GM23338 (cell line): ENCODE measurements at regions not wholly inside any gene's neighbourhood (a gene's known extent, or its start where the extent isn't known, plus 50 kb on each side); places are given as distances from the start of the nearest gene placed in this dataset.

Experiments used
- ATAC-seq: fragments of 200-7000 bp; cut with Tn5 transposase; 3 replicates; pipeline ENCODE4 v1.9.1; 2020
- DNase-seq: peaks from one replicate; pipeline ENCODE4 v3.0.0-alpha.2; 2015; ENCODE audit warnings: low spot score
- H2AFZ ChIP-seq: fragments of 200-600 bp; sonication (generic); 2 replicates; pipeline ENCODE4 v1.8.0; 2016; ENCODE audit warnings: antibody characterized with exemption, mild to moderate bottlenecking, moderate library complexity
- H3F3A ChIP-seq: fragments of 200-600 bp; sonication (generic); replicated peaks from 2 replicates; pipeline ENCODE4 v1.8.0; 2017; ENCODE audit warnings: antibody characterized with exemption, mixed run types, low read depth
- H3K27ac ChIP-seq: fragments of 200-600 bp; sonication (generic); 2 replicates; pipeline ENCODE4 v1.6.1; 2016; ENCODE audit warnings: low read depth
- H3K27me3 ChIP-seq: fragments of 200-600 bp; sonication (generic); 2 replicates; pipeline ENCODE4 v1.8.0; 2016; ENCODE audit warnings: mild to moderate bottlenecking, mixed run types, moderate library complexity; ENCODE audit not compliant: insufficient read depth
- H3K36me3 ChIP-seq: fragments of 200-600 bp; sonication (generic); 2 replicates; pipeline ENCODE4 v1.8.0; 2016; ENCODE audit warnings: mild to moderate bottlenecking; ENCODE audit not compliant: insufficient read depth
- H3K4me1 ChIP-seq: fragments of 200-600 bp; sonication (generic); 2 replicates; pipeline ENCODE4 v1.8.0; 2016; ENCODE audit warnings: mild to moderate bottlenecking, moderate library complexity; ENCODE audit not compliant: insufficient read depth
- H3K4me2 ChIP-seq: fragments of 200-600 bp; sonication (generic); 2 replicates; pipeline ENCODE4 v1.7.1; 2017; ENCODE audit warnings: mixed run types
- H3K4me3 ChIP-seq: fragments of 200-600 bp; sonication (generic); 2 replicates; pipeline ENCODE4 v1.6.1; 2016; ENCODE audit warnings: mixed run types
- H3K79me2 ChIP-seq: fragments of 200-600 bp; sonication (generic); replicated peaks from 2 replicates; pipeline ENCODE4 v1.8.0; 2017; ENCODE audit warnings: mild to moderate bottlenecking; ENCODE audit not compliant: insufficient read depth
- H3K9me2 ChIP-seq: fragments of 200-600 bp; sonication (generic); 2 replicates; pipeline ENCODE4 v1.8.0; 2017; ENCODE audit not compliant: insufficient read depth
- H4K20me1 ChIP-seq: fragments of 200-600 bp; sonication (generic); replicated peaks from 2 replicates; pipeline ENCODE4 v1.8.0; 2017; ENCODE audit warnings: mild to moderate bottlenecking; ENCODE audit not compliant: insufficient read depth
- H3K27ac Mint-ChIP-seq: 2 replicates; pipeline ENCODE4 v1.8.0; 2020; ENCODE audit warnings: inconsistent platforms, mild to moderate bottlenecking, moderate library complexity, mixed read lengths
- H3K27me3 Mint-ChIP-seq: 3 replicates; pipeline ENCODE4 v1.8.0; 2022; ENCODE audit warnings: low read depth, mild to moderate bottlenecking, moderate library complexity, mixed read lengths, inconsistent platforms; ENCODE audit not compliant: insufficient read depth, poor library complexity
- H3K36me3 Mint-ChIP-seq: 3 replicates; pipeline ENCODE4 v1.8.0; 2021; ENCODE audit warnings: low read depth, mild to moderate bottlenecking, inconsistent platforms, moderate library complexity, mixed read lengths
- H3K4me1 Mint-ChIP-seq: 3 replicates; pipeline ENCODE4 v1.8.0; 2020; ENCODE audit warnings: mild to moderate bottlenecking, inconsistent platforms, mixed read lengths
- H3K4me3 Mint-ChIP-seq: 3 replicates; pipeline ENCODE4 v1.8.0; 2021; ENCODE audit warnings: moderate library complexity, mild to moderate bottlenecking, inconsistent platforms, mixed read lengths
- H3K9me3 Mint-ChIP-seq: 3 replicates; pipeline ENCODE4 v1.8.0; 2020; ENCODE audit warnings: moderate library complexity, mild to moderate bottlenecking, inconsistent platforms, mixed read lengths
- ETS1 ChIP-seq: IDR thresholded peaks from 2 replicates; pipeline ENCODE4 v1.6.1; 2016; ENCODE audit warnings: antibody characterized with exemption
- EZH2 ChIP-seq: fragments of 200-600 bp; sonication (generic); IDR thresholded peaks from one replicate; pipeline ENCODE4 v1.8.0; 2017; ENCODE audit warnings: antibody characterized with exemption, mild to moderate bottlenecking, low read depth; ENCODE audit not compliant: unreplicated experiment
- EZH2phosphoT487 ChIP-seq: fragments of 200-600 bp; sonication (generic); IDR thresholded peaks from one replicate; pipeline ENCODE4 v1.8.1; 2018; ENCODE audit warnings: antibody characterized with exemption; ENCODE audit not compliant: unreplicated experiment
- JUNB ChIP-seq: IDR thresholded peaks from one replicate; pipeline ENCODE4 v1.6.1; 2016; ENCODE audit warnings: antibody characterized with exemption; ENCODE audit not compliant: unreplicated experiment
- NANOG ChIP-seq: IDR thresholded peaks from 2 replicates; pipeline ENCODE4 v1.6.1; 2016; ENCODE audit warnings: antibody characterized with exemption, borderline replicate concordance
- POLR2AphosphoS5 ChIP-seq: IDR thresholded peaks from 2 replicates; pipeline ENCODE4 v1.6.1; 2016; ENCODE audit warnings: antibody characterized with exemption, low read depth
- REST ChIP-seq: IDR thresholded peaks from one replicate; pipeline ENCODE4 v1.6.1; 2018; ENCODE audit warnings: antibody characterized with exemption; ENCODE audit not compliant: unreplicated experiment
- STAT1 ChIP-seq: IDR thresholded peaks from one replicate; pipeline ENCODE4 v1.6.1; 2016; ENCODE audit warnings: antibody characterized with exemption; ENCODE audit not compliant: unreplicated experiment
- ZNF114 ChIP-seq: fragments of 250-450 bp; sonication (Bioruptor Pico); IDR thresholded peaks from 2 replicates; pipeline ENCODE4 v1.5.0; 2020; ENCODE audit warnings: mild to moderate bottlenecking, moderate library complexity
- ZNF462 ChIP-seq: fragments of 250-450 bp; sonication (Bioruptor Pico); IDR thresholded peaks from 2 replicates; pipeline ENCODE4 v1.5.0; 2020; ENCODE audit warnings: mild to moderate bottlenecking, moderate library complexity

- Histone ChIP-seq H3K9me2 (no peaks in the 10 kb centered on the region), H3F3A (no peaks in the 10 kb centered on the region), H3K4me3 (no peak overlapping the region), H3K4me1 (no peaks in the 10 kb centered on the region), H3K4me2 (no peak overlapping the region), H3K27ac (no peak overlapping the region), H3K27me3 (no peaks in the 10 kb centered on the region), H3K36me3 (no peaks in the 10 kb centered on the region), H4K20me1 (no peaks in the 10 kb centered on the region), H3K79me2 (no peaks in the 10 kb centered on the region), H2AFZ (no peak overlapping the region)
- DNase-seq = no peak
- H3K9me3 Mint-ChIP-seq = no peaks in the 10 kb centered on the region
- no peak for ATAC-seq
- H3K27me3 Mint-ChIP-seq = peaks cover 8% of the 10 kb centered on the region
- H3K36me3 Mint-ChIP-seq = no peaks in the 10 kb centered on the region
- peaks cover 10% of the 10 kb centered on the region; the same call in 2 of the 3 replicates for H3K4me1 Mint-ChIP-seq
- H3K27ac Mint-ChIP-seq = no peak overlapping the region
- no peak overlapping the region for H3K4me3 Mint-ChIP-seq
- TF ChIP-seq JUNB (no peak), EZH2 (no peak), REST (no peak), ZNF114 (CRISPR knock-in tag) (no peak)
These were observed 166.4 kb downstream of the COPRS start for GRCh38 chr17:31692632-31693031.

- TF ChIP-seq POLR2AphosphoS5 (no peak), ZNF462 (CRISPR knock-in tag) (no peak), ETS1 (no peak), STAT1 (no peak), EZH2 (no peak), JUNB (no peak), NANOG (no peak), ZNF114 (CRISPR knock-in tag) (no peak), EZH2phosphoT487 (no peak)
- no peak overlapping the region for H3K4me3 ChIP-seq
- H4K20me1 ChIP-seq = no peaks in the 10 kb centered on the region
- no peaks in the 10 kb centered on the region for H3K9me3 Mint-ChIP-seq
- H3K9me2 ChIP-seq = no peaks in the 10 kb centered on the region
- peak overlapping the region; percentile 94 for H2AFZ ChIP-seq
- H3K4me1 ChIP-seq = no peaks in the 10 kb centered on the region
- no peaks in the 10 kb centered on the region for H3K79me2 ChIP-seq
- ATAC-seq (no peak), DNase-seq (no peak)
- no peak overlapping the region for H3K4me2 ChIP-seq
- H3K36me3 Mint-ChIP-seq = no peaks in the 10 kb centered on the region
- peaks cover 8% of the 10 kb centered on the region for H3K27me3 Mint-ChIP-seq
- no peaks in the 10 kb centered on the region for H3F3A ChIP-seq
- H3K4me1 Mint-ChIP-seq = peaks cover 10% of the 10 kb centered on the region; the same call in 2 of the 3 replicates
- H3K4me3 Mint-ChIP-seq = no peak overlapping the region
- no peak overlapping the region for H3K27ac ChIP-seq
- no peaks in the 10 kb centered on the region for H3K36me3 ChIP-seq
- H3K27me3 ChIP-seq = no peaks in the 10 kb centered on the region
- H3K27ac Mint-ChIP-seq = no peak overlapping the region
These were observed 167.0 kb downstream of the COPRS start for GRCh38 chr17:31692027-31692426.
